ENCODE measurements at regions not wholly inside any gene's neighbourhood (a gene's known extent, or its start where the extent isn't known, plus 50 kb on each side); places are given as distances from the start of the nearest gene placed in this dataset.

GRCh38 chr6:98037571-98037970, 754.6 kb upstream of the MMS22L start:
- DNase-seq (no peak), ATAC-seq (no peak)
- Histone ChIP-seq H3K27ac (ENCODE audit: low read length) (no peak overlapping the region), H3K27me3 (ENCODE audit: control insufficient read depth, insufficient read depth, low read length) (no peaks in the 10 kb centered on the region), H3K36me3 (ENCODE audit: control insufficient read depth, insufficient read depth, low read length) (no peaks in the 10 kb centered on the region), H3K9me3 (ENCODE audit: control insufficient read depth, insufficient read depth, low read length) (peaks cover 2% of the 10 kb centered on the region), H3K4me3 (ENCODE audit: low read length) (no peak overlapping the region), H3K4me1 (ENCODE audit: control insufficient read depth, insufficient read depth, low read length) (no peaks in the 10 kb centered on the region)
- Mint-ChIP-seq H3K9me3 (peaks cover 2 to 6% of the 10 kb centered on the region in 2 donors), H3K4me3 (no peak overlapping the region), H3K27ac (no peak overlapping the region), H3K4me1 (no peaks in the 10 kb centered on the region), H3K36me3 (no peaks in the 10 kb centered on the region), H3K27me3 (ENCODE audit: low read depth in 2 of 2) (no peaks in the 10 kb centered on the region)
- no peak for TF ChIP-seq CTCF (IDR thresholded peaks at IDR 0.05)
- WGBS (ENCODE audit: insufficient coverage) = 69% methylated on average over 2 of the region's 6 CpGs
- intact Hi-C loops (cut with micrococcal nuclease) = no loop called here

GRCh38 chr6:98039443-98039842, 756.4 kb upstream of the MMS22L start:
- Mint-ChIP-seq H3K4me3 (no peak overlapping the region), H3K36me3 (no peaks in the 10 kb centered on the region), H3K9me3 (peaks cover 2 to 6% of the 10 kb centered on the region in 2 donors), H3K27me3 (ENCODE audit: low read depth in 2 of 2) (no peaks in the 10 kb centered on the region), H3K4me1 (no peaks in the 10 kb centered on the region), H3K27ac (no peak overlapping the region)
- intact Hi-C loops (cut with micrococcal nuclease) = no loop called here
- ATAC-seq (no peak), DNase-seq (no peak)
- WGBS (ENCODE audit: insufficient coverage) = 60% methylated on average over 5 of the region's 5 CpGs
- Histone ChIP-seq H3K27ac (ENCODE audit: low read length) (no peak overlapping the region), H3K9me3 (ENCODE audit: control insufficient read depth, insufficient read depth, low read length) (peaks cover 2% of the 10 kb centered on the region), H3K4me1 (ENCODE audit: control insufficient read depth, insufficient read depth, low read length) (no peaks in the 10 kb centered on the region), H3K4me3 (ENCODE audit: low read length) (no peak overlapping the region), H3K27me3 (ENCODE audit: control insufficient read depth, insufficient read depth, low read length) (no peaks in the 10 kb centered on the region), H3K36me3 (ENCODE audit: control insufficient read depth, insufficient read depth, low read length) (no peaks in the 10 kb centered on the region)
- no peak for TF ChIP-seq CTCF (IDR thresholded peaks at IDR 0.05)

- Mint-ChIP-seq H3K4me1 (no peaks in the 10 kb centered on the region), H3K9me3 (peaks cover 2 to 6% of the 10 kb centered on the region in 2 donors), H3K27ac (no peak overlapping the region), H3K4me3 (no peak overlapping the region), H3K36me3 (no peaks in the 10 kb centered on the region), H3K27me3 (ENCODE audit: low read depth in 2 of 2) (no peaks in the 10 kb centered on the region)
- Histone ChIP-seq H3K4me1 (ENCODE audit: control insufficient read depth, insufficient read depth, low read length) (no peaks in the 10 kb centered on the region), H3K36me3 (ENCODE audit: control insufficient read depth, insufficient read depth, low read length) (no peaks in the 10 kb centered on the region), H3K27me3 (ENCODE audit: control insufficient read depth, insufficient read depth, low read length) (no peaks in the 10 kb centered on the region), H3K9me3 (ENCODE audit: control insufficient read depth, insufficient read depth, low read length) (peaks cover 2% of the 10 kb centered on the region), H3K4me3 (ENCODE audit: low read length) (no peak overlapping the region), H3K27ac (ENCODE audit: low read length) (no peak overlapping the region)
- no peak for ATAC-seq
- WGBS (ENCODE audit: insufficient coverage) = 58% methylated on average over 3 of the region's 3 CpGs
- intact Hi-C loops (cut with micrococcal nuclease) = no loop called here
- TF ChIP-seq CTCF (IDR thresholded peaks at IDR 0.05) = no peak
- no peak for DNase-seq
Measured at GRCh38 chr6:98039904-98040607, 757.0 kb upstream of the MMS22L start.

- Histone ChIP-seq H3K27me3 (ENCODE audit: control insufficient read depth, insufficient read depth, low read length) (no peaks in the 10 kb centered on the region), H3K4me3 (ENCODE audit: low read length) (no peak overlapping the region), H3K4me1 (ENCODE audit: control insufficient read depth, insufficient read depth, low read length) (no peaks in the 10 kb centered on the region), H3K9me3 (ENCODE audit: control insufficient read depth, insufficient read depth, low read length) (peaks cover 2% of the 10 kb centered on the region), H3K27ac (ENCODE audit: low read length) (no peak overlapping the region), H3K36me3 (ENCODE audit: control insufficient read depth, insufficient read depth, low read length) (no peaks in the 10 kb centered on the region)
- H3K27ac Mint-ChIP-seq = no peak overlapping the region
- H3K36me3 Mint-ChIP-seq = no peaks in the 10 kb centered on the region
- intact Hi-C loops (cut with micrococcal nuclease) = no loop called here
- H3K4me1 Mint-ChIP-seq = no peaks in the 10 kb centered on the region
- H3K27me3 Mint-ChIP-seq (ENCODE audit: low read depth in 2 of 2) = no peaks in the 10 kb centered on the region
- H3K4me3 Mint-ChIP-seq = no peak overlapping the region
- ATAC-seq (no peak), DNase-seq (no peak)
- H3K9me3 Mint-ChIP-seq = peaks cover 2 to 6% of the 10 kb centered on the region in 2 donors
- no peak for TF ChIP-seq CTCF (IDR thresholded peaks at IDR 0.05)
Measured at GRCh38 chr6:98041056-98041455, 758.0 kb upstream of the MMS22L start.

Measured in natural killer cell (primary cell).